ENCODE measurements at regions not wholly inside any gene's neighbourhood (a gene's known extent, or its start where the extent isn't known, plus 50 kb on each side); places are given as distances from the start of the nearest gene placed in this dataset.

DNA sequence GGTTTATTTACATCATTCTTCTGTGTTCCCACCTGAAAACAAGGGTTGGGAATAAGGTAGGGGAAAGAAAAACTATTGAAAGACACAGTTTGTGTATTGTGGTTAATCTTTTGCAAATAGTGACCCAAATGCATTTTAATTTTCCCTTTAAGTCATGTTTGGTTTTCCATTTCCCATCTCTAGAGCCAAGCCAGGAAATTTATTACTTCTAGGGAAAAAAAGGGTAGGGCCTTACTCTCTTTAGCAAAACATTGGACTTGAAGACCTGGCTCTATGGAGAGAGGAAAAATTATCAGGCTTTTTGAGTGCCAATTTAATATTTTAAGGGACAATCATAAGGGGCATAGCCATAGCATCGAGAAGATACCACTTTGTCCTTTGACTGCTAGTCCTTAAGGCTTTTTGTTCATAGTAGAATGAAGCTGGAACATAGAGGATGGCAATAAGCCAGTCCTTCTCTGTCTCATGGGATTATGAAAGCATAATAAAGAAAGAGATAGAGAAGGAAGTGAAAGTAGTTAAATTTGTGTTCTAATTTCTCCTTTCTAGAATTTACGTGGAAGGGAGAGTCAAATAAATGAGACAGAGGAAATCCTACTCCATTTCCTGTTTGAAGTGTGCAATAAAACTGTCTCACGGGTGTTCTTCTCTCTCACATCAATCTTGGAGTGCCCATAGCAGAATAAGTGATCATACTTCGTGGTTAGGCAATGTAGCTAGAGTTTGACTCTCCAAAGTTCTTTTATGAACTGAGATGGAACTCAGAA lies 50.9 kb upstream of the PPFIA2 start:
- TF ChIP-seq, protein P1, sequence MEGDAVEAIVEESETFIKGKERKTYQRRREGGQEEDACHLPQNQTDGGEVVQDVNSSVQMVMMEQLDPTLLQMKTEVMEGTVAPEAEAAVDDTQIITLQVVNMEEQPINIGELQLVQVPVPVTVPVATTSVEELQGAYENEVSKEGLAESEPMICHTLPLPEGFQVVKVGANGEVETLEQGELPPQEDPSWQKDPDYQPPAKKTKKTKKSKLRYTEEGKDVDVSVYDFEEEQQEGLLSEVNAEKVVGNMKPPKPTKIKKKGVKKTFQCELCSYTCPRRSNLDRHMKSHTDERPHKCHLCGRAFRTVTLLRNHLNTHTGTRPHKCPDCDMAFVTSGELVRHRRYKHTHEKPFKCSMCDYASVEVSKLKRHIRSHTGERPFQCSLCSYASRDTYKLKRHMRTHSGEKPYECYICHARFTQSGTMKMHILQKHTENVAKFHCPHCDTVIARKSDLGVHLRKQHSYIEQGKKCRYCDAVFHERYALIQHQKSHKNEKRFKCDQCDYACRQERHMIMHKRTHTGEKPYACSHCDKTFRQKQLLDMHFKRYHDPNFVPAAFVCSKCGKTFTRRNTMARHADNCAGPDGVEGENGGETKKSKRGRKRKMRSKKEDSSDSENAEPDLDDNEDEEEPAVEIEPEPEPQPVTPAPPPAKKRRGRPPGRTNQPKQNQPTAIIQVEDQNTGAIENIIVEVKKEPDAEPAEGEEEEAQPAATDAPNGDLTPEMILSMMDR (IDR thresholded peaks at IDR 0.05; ENCODE audit: control insufficient read depth, extremely low read depth, insufficient read depth): no peak
- no peak overlapping the region for H3K4me3 ChIP-seq (ENCODE audit: low read depth, low read length)
- DNase-seq (ENCODE audit: low read depth): no peak

DNA sequence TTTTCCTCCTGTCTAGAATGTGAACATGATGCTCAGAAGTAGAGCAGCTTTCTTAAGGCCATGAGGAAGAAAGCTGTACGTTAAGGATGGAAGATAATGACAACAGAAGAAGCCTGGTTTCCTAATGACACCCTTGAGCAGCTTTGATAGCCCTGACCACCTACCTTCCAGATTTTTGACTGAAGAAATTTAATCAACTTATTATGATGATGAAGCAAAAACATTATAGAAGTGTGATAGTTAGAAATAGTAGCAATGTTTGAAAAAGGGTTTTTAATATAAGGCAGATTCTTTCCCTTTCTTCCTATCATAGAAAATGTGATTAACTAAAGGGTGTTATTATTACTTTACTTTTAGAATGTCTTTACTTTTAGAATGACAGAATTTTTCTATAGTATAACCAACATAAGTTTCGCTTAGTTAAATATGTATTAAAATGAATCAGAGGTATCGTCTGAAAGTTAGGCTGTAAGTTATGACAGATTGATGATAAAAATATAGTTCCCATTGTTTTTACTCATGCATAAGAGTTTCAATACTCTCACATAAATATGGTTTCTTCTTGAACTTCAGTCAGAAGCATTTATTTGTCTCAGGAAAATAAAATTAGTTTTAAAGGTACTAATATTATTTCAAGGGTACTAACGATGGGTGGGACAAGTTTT lies 50.1 kb upstream of the PPFIA2 start:
- DNase-seq (ENCODE audit: low read depth): no peak
- H3K4me3 ChIP-seq (ENCODE audit: low read depth, low read length): no peak overlapping the region
- TF ChIP-seq, protein P1 (IDR thresholded peaks at IDR 0.05; ENCODE audit: control insufficient read depth, extremely low read depth, insufficient read depth): no peak
